Neural cell (in vitro differentiated cells): ENCODE measurements at regions not wholly inside any gene's neighbourhood (a gene's known extent, or its start where the extent isn't known, plus 50 kb on each side); places are given as distances from the start of the nearest gene placed in this dataset.

ENCODE experiments used
- H2AFZ ChIP-seq: fragments of 200-600, 300-800 bp; sonication (generic), shearing (Covaris generic); 2 replicates; pipeline ENCODE4 v1.6.0; 2014; ENCODE audit warnings: low read depth, mild to moderate bottlenecking, antibody characterized with exemption, low read length, moderate library complexity
- H3F3A ChIP-seq: fragments of 200-600 bp; shearing (Covaris generic); 2 replicates; pipeline ENCODE4 v1.6.1; 2016; ENCODE audit warnings: mild to moderate bottlenecking, moderate library complexity, mixed read lengths, antibody characterized with exemption, low read length; ENCODE audit not compliant: insufficient read depth, poor library complexity, severe bottlenecking
- H3K27ac ChIP-seq: fragments of 200-600, 300-800 bp; sonication (generic), shearing (Covaris generic); 2 replicates; pipeline ENCODE4 v1.5.1; 2014; ENCODE audit warnings: mild to moderate bottlenecking, low read length, moderate library complexity
- H3K27me3 ChIP-seq: fragments of 300-800, 200-600 bp; sonication (generic), shearing (Covaris generic); 2 replicates; pipeline ENCODE4 v1.6.0; 2014; ENCODE audit warnings: mild to moderate bottlenecking, low read depth, low read length, moderate library complexity; ENCODE audit not compliant: insufficient read depth
- H3K36me3 ChIP-seq: fragments of 300-800, 200-600 bp; sonication (generic), shearing (Covaris generic); 2 replicates; pipeline ENCODE4 v1.5.1; 2014; ENCODE audit warnings: mild to moderate bottlenecking, antibody characterized with exemption, low read length, moderate library complexity; ENCODE audit not compliant: insufficient read depth
- H3K4me2 ChIP-seq: fragments of 300-800, 200-600 bp; sonication (generic), shearing (Covaris generic); 2 replicates; pipeline ENCODE4 v1.6.0; 2014; ENCODE audit warnings: mild to moderate bottlenecking, low read length
- H3K4me3 ChIP-seq: fragments of 300-800, 200-600 bp; sonication (generic), shearing (Covaris generic); 2 replicates; pipeline ENCODE4 v1.5.1; 2014; ENCODE audit warnings: mild to moderate bottlenecking, low read length, moderate library complexity
- H3K79me2 ChIP-seq: fragments of 200-600 bp; shearing (Covaris generic); replicated peaks from 2 replicates; pipeline ENCODE4 v1.6.0; 2014; ENCODE audit warnings: mild to moderate bottlenecking, low read length, moderate library complexity; ENCODE audit not compliant: insufficient read depth
- H3K9ac ChIP-seq: fragments of 300-800, 200-600 bp; sonication (generic), shearing (Covaris generic); 2 replicates; pipeline ENCODE4 v1.6.1; 2016; ENCODE audit warnings: mild to moderate bottlenecking, low read length, mixed read lengths
- H3K9me2 ChIP-seq: fragments of 200-600 bp; shearing (Covaris generic); 2 replicates; pipeline ENCODE4 v1.6.1; 2016; ENCODE audit warnings: mild to moderate bottlenecking, low read length, mixed read lengths; ENCODE audit not compliant: insufficient read depth
- H3K9me3 ChIP-seq: fragments of 200-600, 300-800 bp; sonication (generic), shearing (Covaris generic); 2 replicates; pipeline ENCODE4 v1.6.1; 2016; ENCODE audit warnings: mild to moderate bottlenecking, mixed run types, low read length, moderate library complexity, mixed read lengths
- H4K20me1 ChIP-seq: fragments of 200-600 bp; shearing (Covaris generic); 2 replicates; pipeline ENCODE4 v1.6.1; 2016; ENCODE audit warnings: mild to moderate bottlenecking, mixed run types; ENCODE audit not compliant: insufficient read depth
- CTCF ChIP-seq: fragments of 450-650 bp; IDR thresholded peaks from 2 replicates; pipeline ENCODE4 v1.5.1; 2014; ENCODE audit warnings: antibody characterized with exemption, mild to moderate bottlenecking, moderate library complexity; ENCODE audit not compliant: poor library complexity, severe bottlenecking
- EP300 ChIP-seq: fragments of 450-650 bp; conservative IDR thresholded peaks from 2 replicates; pipeline ENCODE4 v1.6.1; 2014; ENCODE audit warnings: antibody characterized with exemption, mild to moderate bottlenecking, moderate library complexity; ENCODE audit not compliant: poor library complexity, severe bottlenecking
- EZH2 ChIP-seq: fragments of 200-600, 300-800 bp; shearing (Covaris generic), sonication (generic); IDR thresholded peaks from 2 replicates; pipeline ENCODE4 v1.6.1; 2014; ENCODE audit warnings: antibody characterized with exemption, low read length, borderline replicate concordance, mild to moderate bottlenecking; ENCODE audit not compliant: insufficient read depth, poor library complexity, severe bottlenecking
- MXI1 ChIP-seq: fragments of 450-650 bp; conservative IDR thresholded peaks from 2 replicates; pipeline ENCODE4 v1.6.1; 2014; ENCODE audit warnings: antibody characterized with exemption, mild to moderate bottlenecking; ENCODE audit not compliant: poor library complexity, severe bottlenecking
- POLR2AphosphoS5 ChIP-seq: IDR thresholded peaks from 2 replicates; pipeline ENCODE4 v1.6.1; 2012
- RAD21 ChIP-seq: fragments of 450-650 bp; conservative IDR thresholded peaks from 2 replicates; pipeline ENCODE4 v1.6.1; 2014; ENCODE audit warnings: antibody characterized with exemption, mild to moderate bottlenecking, moderate library complexity
- REST ChIP-seq: IDR thresholded peaks from 2 replicates; pipeline ENCODE4 v1.6.1; 2012; ENCODE audit warnings: borderline replicate concordance
- SMC3 ChIP-seq: fragments of 450-650 bp; conservative IDR thresholded peaks from 2 replicates; pipeline ENCODE4 v1.6.1; 2014; ENCODE audit warnings: antibody characterized with exemption, mild to moderate bottlenecking, moderate library complexity; ENCODE audit not compliant: poor library complexity
- TAF1 ChIP-seq: IDR thresholded peaks from 2 replicates; pipeline ENCODE4 v1.6.1; 2012; ENCODE audit warnings: low read depth

GRCh38 chr1:118326960-118327629 is 142.1 kb upstream of the SPAG17 start:
- no peaks in the 10 kb centered on the region for H3K27me3 ChIP-seq
- no peak overlapping the region for H3K27ac ChIP-seq
- H3K9ac ChIP-seq, result no peak overlapping the region

More at GRCh38 chr1:118326960-118327629, 142.1 kb upstream of the SPAG17 start:
- Histone ChIP-seq H3K4me2 (no peak overlapping the region), H3K4me3 (no peak overlapping the region), H3K36me3 (no peaks in the 10 kb centered on the region), H3K9me2 (no peaks in the 10 kb centered on the region), H4K20me1 (no peaks in the 10 kb centered on the region), H3K79me2 (no peaks in the 10 kb centered on the region), H2AFZ (no peak overlapping the region), H3K9me3 (no peaks in the 10 kb centered on the region), H3F3A (no peaks in the 10 kb centered on the region)
- TF ChIP-seq RAD21 (no peak), TAF1 (no peak), EP300 (no peak), REST (no peak), CTCF (no peak), POLR2AphosphoS5 (no peak), MXI1 (no peak), SMC3 (no peak), EZH2 (no peak)
